Activated CD4-positive, alpha-beta T cell treated with anti-CD3 and anti-CD28 coated beads for 36 hours (primary cell): ENCODE measurements at regions not wholly inside any gene's neighbourhood (a gene's known extent, or its start where the extent isn't known, plus 50 kb on each side); places are given as distances from the start of the nearest gene placed in this dataset.

Source experiments
- ATAC-seq: fragments of 200-7000 bp; cut with Tn5 transposase; one replicate; pipeline ENCODE4 v1.10.0; 2021; ENCODE audit warnings: mild to moderate bottlenecking, moderate library complexity
- CTCF ChIA-PET: fragments of 350-600 bp; sonication (Branson Sonifier 250); formaldehyde crosslinking; loops from one replicate; lab custom pipeline; 2021; ENCODE audit warnings: antibody characterized with exemption; lab: Charles Lee
- POLR2A ChIA-PET: fragments of 350-600 bp; sonication (Branson Sonifier 250); formaldehyde crosslinking; loops from one replicate; lab custom pipeline; 2021; ENCODE audit warnings: antibody characterized with exemption, inconsistent platforms; lab: Charles Lee
- DNase-seq: peaks from one replicate; pipeline ENCODE4 v3.0.0-alpha.2; 2020
- H3K27ac Mint-ChIP-seq: one replicate; pipeline ENCODE4 v1.8.0; 2021; ENCODE audit warnings: mixed read lengths
- H3K27me3 Mint-ChIP-seq: one replicate; pipeline ENCODE4 v1.8.0; 2021; ENCODE audit warnings: mixed read lengths
- H3K36me3 Mint-ChIP-seq: one replicate; pipeline ENCODE4 v1.8.0; 2021; ENCODE audit warnings: low read depth, mixed read lengths
- H3K4me1 Mint-ChIP-seq: one replicate; pipeline ENCODE4 v1.8.0; 2021; ENCODE audit warnings: mixed read lengths
- H3K4me3 Mint-ChIP-seq: one replicate; pipeline ENCODE4 v1.8.0; 2021; ENCODE audit warnings: mild to moderate bottlenecking, moderate library complexity, mixed read lengths
- H3K9me3 Mint-ChIP-seq: one replicate; pipeline ENCODE4 v1.8.0; 2021; ENCODE audit warnings: low read depth, mixed read lengths
- intact Hi-C, 2 experiments: fragments of 100-400 bp; cut with DNase I in 1 of 2; cut with micrococcal nuclease in 1 of 2; formaldehyde crosslinking; loops; one replicate each; pipeline versions ENCODE4 v1.14.2 to v1.15.1; 2022 to 2024; cut with DNase I, micrococcal nuclease

- POLR2A ChIA-PET = no interaction called here
- CTCF ChIA-PET = no interaction called here
- intact Hi-C loops = no loop called here
- Mint-ChIP-seq H3K9me3 (no peaks in the 10 kb centered on the region), H3K4me1 (no peaks in the 10 kb centered on the region), H3K4me3 (no peak overlapping the region), H3K27me3 (no peaks in the 10 kb centered on the region), H3K36me3 (no peaks in the 10 kb centered on the region), H3K27ac (no peak overlapping the region)
- DNase-seq (no peak), ATAC-seq (no peak)
Measured at GRCh38 chr2:121902171-121902591, 146.7 kb downstream of the TSN start.

- no peak for DNase-seq
- H3K27ac Mint-ChIP-seq = no peak overlapping the region
- H3K36me3 Mint-ChIP-seq = no peaks in the 10 kb centered on the region
- intact Hi-C loops = no loop called here
- H3K27me3 Mint-ChIP-seq = no peaks in the 10 kb centered on the region
- no peaks in the 10 kb centered on the region for H3K4me1 Mint-ChIP-seq
- H3K9me3 Mint-ChIP-seq = no peaks in the 10 kb centered on the region
- ChIA-PET POLR2A (no interaction called here), CTCF (no interaction called here)
- H3K4me3 Mint-ChIP-seq = no peak overlapping the region
- ATAC-seq = no peak
Measured at GRCh38 chr2:121902616-121903015, 147.2 kb downstream of the TSN start.

GRCh38 chr2:121903037-121903689, 147.7 kb downstream of the TSN start:
- Mint-ChIP-seq H3K4me3 (no peak overlapping the region), H3K4me1 (no peaks in the 10 kb centered on the region), H3K27me3 (no peaks in the 10 kb centered on the region), H3K36me3 (no peaks in the 10 kb centered on the region), H3K27ac (no peak overlapping the region), H3K9me3 (no peaks in the 10 kb centered on the region)
- intact Hi-C loops = no loop called here
- ATAC-seq (no peak), DNase-seq (no peak)
- POLR2A ChIA-PET = no interaction called here
- CTCF ChIA-PET = interaction anchor here (0.5 kb wide), 1 partner anchor 451 kb away, joined by 3 read pairs; no protein-coding TSS in a partner anchor

- intact Hi-C loops = no loop called here
- no peak for ATAC-seq
- no peaks in the 10 kb centered on the region for H3K36me3 Mint-ChIP-seq
- H3K27ac Mint-ChIP-seq = no peak overlapping the region
- ChIA-PET CTCF (no interaction called here), POLR2A (no interaction called here)
- no peaks in the 10 kb centered on the region for H3K27me3 Mint-ChIP-seq
- no peaks in the 10 kb centered on the region for H3K4me1 Mint-ChIP-seq
- DNase-seq = no peak
- no peak overlapping the region for H3K4me3 Mint-ChIP-seq
- H3K9me3 Mint-ChIP-seq = no peaks in the 10 kb centered on the region
Measured at GRCh38 chr2:121904656-121905055, 149.2 kb downstream of the TSN start.

GRCh38 chr2:121905201-121905600, 149.8 kb downstream of the TSN start:
- no peaks in the 10 kb centered on the region for H3K9me3 Mint-ChIP-seq

GRCh38 chr2:121906170-121906569, 150.7 kb downstream of the TSN start:
- Mint-ChIP-seq H3K36me3 (no peaks in the 10 kb centered on the region), H3K4me1 (no peaks in the 10 kb centered on the region), H3K4me3 (no peak overlapping the region), H3K27ac (no peak overlapping the region), H3K9me3 (no peaks in the 10 kb centered on the region), H3K27me3 (no peaks in the 10 kb centered on the region)
- intact Hi-C loops = no loop called here
- DNase-seq = no peak
- CTCF ChIA-PET = no interaction called here
- POLR2A ChIA-PET = no interaction called here
- no peak for ATAC-seq

More at GRCh38 chr2:121905201-121905600, 149.8 kb downstream of the TSN start:
- ChIA-PET CTCF (no interaction called here), POLR2A (no interaction called here)
- H3K4me1 Mint-ChIP-seq = no peaks in the 10 kb centered on the region
- H3K27me3 Mint-ChIP-seq = no peaks in the 10 kb centered on the region
- intact Hi-C loops = no loop called here
- ATAC-seq (no peak), DNase-seq (no peak)
- H3K4me3 Mint-ChIP-seq = no peak overlapping the region
- H3K36me3 Mint-ChIP-seq = no peaks in the 10 kb centered on the region
- H3K27ac Mint-ChIP-seq = no peak overlapping the region

- H3K36me3 Mint-ChIP-seq = no peaks in the 10 kb centered on the region
- no peaks in the 10 kb centered on the region for H3K4me1 Mint-ChIP-seq
Measured at GRCh38 chr2:121907928-121908327, 152.5 kb downstream of the TSN start.

GRCh38 chr2:121910139-121910538, 154.7 kb downstream of the TSN start:
- ATAC-seq (no peak), DNase-seq (no peak)
- CTCF ChIA-PET = no interaction called here
- intact Hi-C loops = no loop called here
- H3K4me1 Mint-ChIP-seq = no peaks in the 10 kb centered on the region
- no peaks in the 10 kb centered on the region for H3K9me3 Mint-ChIP-seq
- H3K4me3 Mint-ChIP-seq = no peak overlapping the region
- no peaks in the 10 kb centered on the region for H3K36me3 Mint-ChIP-seq
- H3K27me3 Mint-ChIP-seq = no peaks in the 10 kb centered on the region
- POLR2A ChIA-PET = no interaction called here
- H3K27ac Mint-ChIP-seq = no peak overlapping the region

More at GRCh38 chr2:121907928-121908327, 152.5 kb downstream of the TSN start:
- H3K9me3 Mint-ChIP-seq = no peaks in the 10 kb centered on the region
- ChIA-PET CTCF (no interaction called here), POLR2A (no interaction called here)
- intact Hi-C loops = no loop called here
- DNase-seq (no peak), ATAC-seq (no peak)
- H3K27ac Mint-ChIP-seq = no peak overlapping the region
- H3K27me3 Mint-ChIP-seq = no peaks in the 10 kb centered on the region
- no peak overlapping the region for H3K4me3 Mint-ChIP-seq

- no peaks in the 10 kb centered on the region for H3K36me3 Mint-ChIP-seq
- no peaks in the 10 kb centered on the region for H3K9me3 Mint-ChIP-seq
- no peaks in the 10 kb centered on the region for H3K27me3 Mint-ChIP-seq
- H3K4me1 Mint-ChIP-seq = no peaks in the 10 kb centered on the region
- no peak overlapping the region for H3K27ac Mint-ChIP-seq
- H3K4me3 Mint-ChIP-seq = no peak overlapping the region
- DNase-seq (no peak), ATAC-seq (no peak)
- CTCF ChIA-PET = interaction anchor here (0.7 kb wide), 1 partner anchor 605 kb away, joined by 4 read pairs; no protein-coding TSS in a partner anchor
- POLR2A ChIA-PET = no interaction called here
- intact Hi-C loops = no loop called here
Measured at GRCh38 chr2:121911036-121911435, 155.6 kb downstream of the TSN start.

GRCh38 chr2:121917143-121917542, 161.7 kb downstream of the TSN start:
- CTCF ChIA-PET = no interaction called here

GRCh38 chr2:121918231-121918630, 162.8 kb downstream of the TSN start:
- DNase-seq = no peak
- POLR2A ChIA-PET = no interaction called here
- peaks cover 3% of the 10 kb centered on the region for H3K27me3 Mint-ChIP-seq
- no peak overlapping the region for H3K27ac Mint-ChIP-seq
- intact Hi-C loops = no loop called here
- no peaks in the 10 kb centered on the region for H3K36me3 Mint-ChIP-seq
- no peaks in the 10 kb centered on the region for H3K4me1 Mint-ChIP-seq
- ATAC-seq = no peak
- H3K4me3 Mint-ChIP-seq = no peak overlapping the region
- CTCF ChIA-PET = no interaction called here
- no peaks in the 10 kb centered on the region for H3K9me3 Mint-ChIP-seq

More at GRCh38 chr2:121917143-121917542, 161.7 kb downstream of the TSN start:
- H3K9me3 Mint-ChIP-seq = no peaks in the 10 kb centered on the region
- H3K4me1 Mint-ChIP-seq = no peaks in the 10 kb centered on the region
- POLR2A ChIA-PET = no interaction called here
- H3K27ac Mint-ChIP-seq = no peak overlapping the region
- no peak for ATAC-seq
- H3K4me3 Mint-ChIP-seq = no peak overlapping the region
- no peaks in the 10 kb centered on the region for H3K36me3 Mint-ChIP-seq
- DNase-seq = no peak
- intact Hi-C loops = no loop called here
- peaks cover 3% of the 10 kb centered on the region for H3K27me3 Mint-ChIP-seq

GRCh38 chr2:121919803-121920202, 164.4 kb downstream of the TSN start:
- CTCF ChIA-PET = interaction anchor here (0.6 kb wide), 1 partner anchor 460 kb away, joined by 3 read pairs; no protein-coding TSS in a partner anchor

More at GRCh38 chr2:121919803-121920202, 164.4 kb downstream of the TSN start:
- Mint-ChIP-seq H3K9me3 (no peaks in the 10 kb centered on the region), H3K27me3 (peaks cover 3% of the 10 kb centered on the region), H3K4me1 (no peaks in the 10 kb centered on the region), H3K36me3 (no peaks in the 10 kb centered on the region), H3K4me3 (no peak overlapping the region), H3K27ac (no peak overlapping the region)
- no peak for DNase-seq
- intact Hi-C loops = no loop called here
- POLR2A ChIA-PET = no interaction called here
- ATAC-seq = no peak
